GM23338 (cell line): ENCODE measurements at regions not wholly inside any gene's neighbourhood (a gene's known extent, or its start where the extent isn't known, plus 50 kb on each side); places are given as distances from the start of the nearest gene placed in this dataset.

ENCODE experiments used
- ATAC-seq: fragments of 200-7000 bp; cut with Tn5 transposase; 3 replicates; pipeline ENCODE4 v1.9.1; 2020
- DNase-seq: peaks from one replicate; pipeline ENCODE4 v3.0.0-alpha.2; 2015; ENCODE audit warnings: low spot score
- H2AFZ ChIP-seq: fragments of 200-600 bp; sonication (generic); 2 replicates; pipeline ENCODE4 v1.8.0; 2016; ENCODE audit warnings: antibody characterized with exemption, mild to moderate bottlenecking, moderate library complexity
- H3F3A ChIP-seq: fragments of 200-600 bp; sonication (generic); replicated peaks from 2 replicates; pipeline ENCODE4 v1.8.0; 2017; ENCODE audit warnings: antibody characterized with exemption, mixed run types, low read depth
- H3K27ac ChIP-seq: fragments of 200-600 bp; sonication (generic); 2 replicates; pipeline ENCODE4 v1.6.1; 2016; ENCODE audit warnings: low read depth
- H3K27me3 ChIP-seq: fragments of 200-600 bp; sonication (generic); 2 replicates; pipeline ENCODE4 v1.8.0; 2016; ENCODE audit warnings: mild to moderate bottlenecking, mixed run types, moderate library complexity; ENCODE audit not compliant: insufficient read depth
- H3K36me3 ChIP-seq: fragments of 200-600 bp; sonication (generic); 2 replicates; pipeline ENCODE4 v1.8.0; 2016; ENCODE audit warnings: mild to moderate bottlenecking; ENCODE audit not compliant: insufficient read depth
- H3K4me1 ChIP-seq: fragments of 200-600 bp; sonication (generic); 2 replicates; pipeline ENCODE4 v1.8.0; 2016; ENCODE audit warnings: mild to moderate bottlenecking, moderate library complexity; ENCODE audit not compliant: insufficient read depth
- H3K4me2 ChIP-seq: fragments of 200-600 bp; sonication (generic); 2 replicates; pipeline ENCODE4 v1.7.1; 2017; ENCODE audit warnings: mixed run types
- H3K4me3 ChIP-seq: fragments of 200-600 bp; sonication (generic); 2 replicates; pipeline ENCODE4 v1.6.1; 2016; ENCODE audit warnings: mixed run types
- H3K79me2 ChIP-seq: fragments of 200-600 bp; sonication (generic); replicated peaks from 2 replicates; pipeline ENCODE4 v1.8.0; 2017; ENCODE audit warnings: mild to moderate bottlenecking; ENCODE audit not compliant: insufficient read depth
- H3K9me2 ChIP-seq: fragments of 200-600 bp; sonication (generic); 2 replicates; pipeline ENCODE4 v1.8.0; 2017; ENCODE audit not compliant: insufficient read depth
- H4K20me1 ChIP-seq: fragments of 200-600 bp; sonication (generic); replicated peaks from 2 replicates; pipeline ENCODE4 v1.8.0; 2017; ENCODE audit warnings: mild to moderate bottlenecking; ENCODE audit not compliant: insufficient read depth
- H3K27ac Mint-ChIP-seq: 2 replicates; pipeline ENCODE4 v1.8.0; 2020; ENCODE audit warnings: inconsistent platforms, mild to moderate bottlenecking, moderate library complexity, mixed read lengths
- H3K27me3 Mint-ChIP-seq: 3 replicates; pipeline ENCODE4 v1.8.0; 2022; ENCODE audit warnings: low read depth, mild to moderate bottlenecking, moderate library complexity, mixed read lengths, inconsistent platforms; ENCODE audit not compliant: insufficient read depth, poor library complexity
- H3K36me3 Mint-ChIP-seq: 3 replicates; pipeline ENCODE4 v1.8.0; 2021; ENCODE audit warnings: low read depth, mild to moderate bottlenecking, inconsistent platforms, moderate library complexity, mixed read lengths
- H3K4me1 Mint-ChIP-seq: 3 replicates; pipeline ENCODE4 v1.8.0; 2020; ENCODE audit warnings: mild to moderate bottlenecking, inconsistent platforms, mixed read lengths
- H3K4me3 Mint-ChIP-seq: 3 replicates; pipeline ENCODE4 v1.8.0; 2021; ENCODE audit warnings: moderate library complexity, mild to moderate bottlenecking, inconsistent platforms, mixed read lengths
- H3K9me3 Mint-ChIP-seq: 3 replicates; pipeline ENCODE4 v1.8.0; 2020; ENCODE audit warnings: moderate library complexity, mild to moderate bottlenecking, inconsistent platforms, mixed read lengths
- CREB1 ChIP-seq: fragments of 250-450 bp; sonication (Bioruptor Pico); IDR thresholded peaks from 2 replicates; pipeline ENCODE4 v1.5.0; 2020; ENCODE audit warnings: low read depth, mild to moderate bottlenecking, moderate library complexity
- CTCF ChIP-seq, 2 experiments: fragments of 200-600 bp in 1 of 2; sonication (generic) in 1 of 2; conservative IDR thresholded peaks; 2 replicates each; pipeline versions ENCODE4 v1.5.1 to v1.6.1; 2016 to 2017; ENCODE audit warnings: antibody characterized with exemption in 2 of 2, low read depth in 2 of 2, mild to moderate bottlenecking in 2 of 2, moderate library complexity in 1 of 2
- EZH2 ChIP-seq: fragments of 200-600 bp; sonication (generic); IDR thresholded peaks from one replicate; pipeline ENCODE4 v1.8.0; 2017; ENCODE audit warnings: antibody characterized with exemption, mild to moderate bottlenecking, low read depth; ENCODE audit not compliant: unreplicated experiment
- EZH2phosphoT487 ChIP-seq: fragments of 200-600 bp; sonication (generic); IDR thresholded peaks from one replicate; pipeline ENCODE4 v1.8.1; 2018; ENCODE audit warnings: antibody characterized with exemption; ENCODE audit not compliant: unreplicated experiment
- POLR2AphosphoS5 ChIP-seq: IDR thresholded peaks from 2 replicates; pipeline ENCODE4 v1.6.1; 2016; ENCODE audit warnings: antibody characterized with exemption, low read depth
- ZNF114 ChIP-seq: fragments of 250-450 bp; sonication (Bioruptor Pico); IDR thresholded peaks from 2 replicates; pipeline ENCODE4 v1.5.0; 2020; ENCODE audit warnings: mild to moderate bottlenecking, moderate library complexity
- ZNF331 ChIP-seq: fragments of 250-450 bp; sonication (Bioruptor Pico); IDR thresholded peaks from 2 replicates; pipeline ENCODE4 v1.5.0; 2020; ENCODE audit warnings: low read depth, mild to moderate bottlenecking, moderate library complexity
- ZNF462 ChIP-seq: fragments of 250-450 bp; sonication (Bioruptor Pico); IDR thresholded peaks from 2 replicates; pipeline ENCODE4 v1.5.0; 2020; ENCODE audit warnings: mild to moderate bottlenecking, moderate library complexity
- TF ChIP-seq, protein P1 (sequence below): IDR thresholded peaks from one replicate; pipeline ENCODE4 v1.6.1; 2018; ENCODE audit warnings: antibody characterized with exemption; ENCODE audit not compliant: unreplicated experiment
- TF ChIP-seq, protein P2 (sequence below): IDR thresholded peaks from 2 replicates; pipeline ENCODE4 v1.6.1; 2016; ENCODE audit warnings: antibody characterized with exemption

DNA sequence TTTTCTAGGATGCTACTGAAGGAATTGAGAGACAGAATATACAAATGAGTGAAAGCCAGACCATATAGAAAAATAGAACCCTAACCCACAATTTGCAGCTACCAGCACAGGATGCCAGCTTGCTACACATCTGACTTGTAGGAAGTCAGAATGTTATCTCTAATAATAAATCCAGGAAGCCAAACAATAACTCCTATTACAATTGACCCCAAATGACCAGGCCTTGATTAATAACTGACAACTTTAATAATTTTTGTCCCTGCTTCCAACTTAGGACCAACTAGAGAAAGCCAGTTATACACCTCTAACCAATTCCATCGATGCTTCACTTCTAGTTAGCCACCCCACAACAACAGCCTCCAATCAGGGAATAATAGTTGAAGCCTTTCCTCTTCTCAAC, 193.4 kb downstream of the CASP12 start (continued):
- TF ChIP-seq ZNF462 (CRISPR knock-in tag), result no peak
- no peak for TF ChIP-seq POLR2AphosphoS5
- no peak for TF ChIP-seq ZNF331 (CRISPR knock-in tag)

DNA sequence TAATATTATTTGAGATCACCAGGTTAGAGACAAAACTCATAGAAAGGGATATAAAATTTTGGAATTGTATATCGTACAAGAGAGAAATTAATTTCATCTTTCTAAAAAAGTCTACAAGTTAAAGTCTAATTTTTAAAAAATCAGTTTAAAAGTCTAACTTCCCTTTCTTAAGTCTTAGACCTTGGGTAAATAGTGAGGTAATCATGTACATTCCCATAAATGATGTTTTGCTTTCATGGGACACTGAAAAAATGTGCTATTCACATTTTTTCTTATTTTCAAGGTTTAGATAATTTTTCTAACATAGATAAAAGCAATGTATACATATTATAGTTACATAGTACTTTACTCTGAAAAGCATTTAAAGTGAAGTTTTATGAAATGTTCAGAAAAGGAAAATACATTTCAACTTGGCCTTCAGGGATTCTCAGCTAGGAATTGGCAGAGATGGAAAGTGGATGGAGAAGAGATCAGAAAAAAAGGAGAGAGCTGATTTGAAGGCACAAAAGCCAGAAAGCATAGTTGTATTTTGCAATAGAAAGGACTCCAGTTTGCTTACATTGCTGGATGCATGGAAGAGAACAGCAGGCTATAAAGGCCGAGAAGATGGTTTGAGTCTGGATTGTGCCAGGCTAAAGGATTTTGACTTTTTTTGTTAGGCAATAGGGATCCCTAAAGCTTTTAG, 194.0 kb downstream of the CASP12 start:
- Histone ChIP-seq H2AFZ (no peak overlapping the region), H3F3A (no peaks in the 10 kb centered on the region), H3K4me2 (no peak overlapping the region; the same call in 1 of the 2 replicates), H3K36me3 (no peaks in the 10 kb centered on the region), H3K4me1 (peaks cover 27% of the 10 kb centered on the region), H3K79me2 (no peaks in the 10 kb centered on the region), H3K27ac (no peak overlapping the region), H3K27me3 (no peaks in the 10 kb centered on the region), H3K4me3 (no peak overlapping the region), H3K9me2 (no peaks in the 10 kb centered on the region), H4K20me1 (no peaks in the 10 kb centered on the region)
- Mint-ChIP-seq H3K9me3 (no peaks in the 10 kb centered on the region), H3K27me3 (peaks cover 2% of the 10 kb centered on the region), H3K27ac (no peak overlapping the region), H3K36me3 (peaks cover 6% of the 10 kb centered on the region; the same call in 2 of the 3 replicates), H3K4me3 (no peak overlapping the region), H3K4me1 (peaks cover 22% of the 10 kb centered on the region)
- ATAC-seq, result no peak
- DNase-seq, result no peak
- TF ChIP-seq CTCF (conservative IDR thresholded peaks at IDR 0.05; ENCODE audit: low read depth in 2 of 2) (no peak), CREB1 (CRISPR knock-in tag) (no peak), EZH2phosphoT487 (no peak), ZNF331 (CRISPR knock-in tag) (no peak), POLR2AphosphoS5 (no peak), ZNF114 (CRISPR knock-in tag) (no peak), EZH2 (no peak)
- TF ChIP-seq, protein P1, sequence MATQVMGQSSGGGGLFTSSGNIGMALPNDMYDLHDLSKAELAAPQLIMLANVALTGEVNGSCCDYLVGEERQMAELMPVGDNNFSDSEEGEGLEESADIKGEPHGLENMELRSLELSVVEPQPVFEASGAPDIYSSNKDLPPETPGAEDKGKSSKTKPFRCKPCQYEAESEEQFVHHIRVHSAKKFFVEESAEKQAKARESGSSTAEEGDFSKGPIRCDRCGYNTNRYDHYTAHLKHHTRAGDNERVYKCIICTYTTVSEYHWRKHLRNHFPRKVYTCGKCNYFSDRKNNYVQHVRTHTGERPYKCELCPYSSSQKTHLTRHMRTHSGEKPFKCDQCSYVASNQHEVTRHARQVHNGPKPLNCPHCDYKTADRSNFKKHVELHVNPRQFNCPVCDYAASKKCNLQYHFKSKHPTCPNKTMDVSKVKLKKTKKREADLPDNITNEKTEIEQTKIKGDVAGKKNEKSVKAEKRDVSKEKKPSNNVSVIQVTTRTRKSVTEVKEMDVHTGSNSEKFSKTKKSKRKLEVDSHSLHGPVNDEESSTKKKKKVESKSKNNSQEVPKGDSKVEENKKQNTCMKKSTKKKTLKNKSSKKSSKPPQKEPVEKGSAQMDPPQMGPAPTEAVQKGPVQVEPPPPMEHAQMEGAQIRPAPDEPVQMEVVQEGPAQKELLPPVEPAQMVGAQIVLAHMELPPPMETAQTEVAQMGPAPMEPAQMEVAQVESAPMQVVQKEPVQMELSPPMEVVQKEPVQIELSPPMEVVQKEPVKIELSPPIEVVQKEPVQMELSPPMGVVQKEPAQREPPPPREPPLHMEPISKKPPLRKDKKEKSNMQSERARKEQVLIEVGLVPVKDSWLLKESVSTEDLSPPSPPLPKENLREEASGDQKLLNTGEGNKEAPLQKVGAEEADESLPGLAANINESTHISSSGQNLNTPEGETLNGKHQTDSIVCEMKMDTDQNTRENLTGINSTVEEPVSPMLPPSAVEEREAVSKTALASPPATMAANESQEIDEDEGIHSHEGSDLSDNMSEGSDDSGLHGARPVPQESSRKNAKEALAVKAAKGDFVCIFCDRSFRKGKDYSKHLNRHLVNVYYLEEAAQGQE, result no peak
- TF ChIP-seq, protein P2, sequence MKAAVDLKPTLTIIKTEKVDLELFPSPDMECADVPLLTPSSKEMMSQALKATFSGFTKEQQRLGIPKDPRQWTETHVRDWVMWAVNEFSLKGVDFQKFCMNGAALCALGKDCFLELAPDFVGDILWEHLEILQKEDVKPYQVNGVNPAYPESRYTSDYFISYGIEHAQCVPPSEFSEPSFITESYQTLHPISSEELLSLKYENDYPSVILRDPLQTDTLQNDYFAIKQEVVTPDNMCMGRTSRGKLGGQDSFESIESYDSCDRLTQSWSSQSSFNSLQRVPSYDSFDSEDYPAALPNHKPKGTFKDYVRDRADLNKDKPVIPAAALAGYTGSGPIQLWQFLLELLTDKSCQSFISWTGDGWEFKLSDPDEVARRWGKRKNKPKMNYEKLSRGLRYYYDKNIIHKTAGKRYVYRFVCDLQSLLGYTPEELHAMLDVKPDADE, result no peak
